COLO668 (cell line): ENCODE measurements at regions not wholly inside any gene's neighbourhood (a gene's known extent, or its start where the extent isn't known, plus 50 kb on each side); places are given as distances from the start of the nearest gene placed in this dataset.
"Not testable (repeated sequence)": the region's sequence is repeated elsewhere in the genome, so short reads cannot be mapped to it uniquely, and the experiment has no call there.

ENCODE experiments used
- DNase-seq: peaks from one replicate; lab custom pipeline; 2025; ENCODE audit not compliant: unreplicated experiment; lab: John Stamatoyannopoulos, UW

DNA sequence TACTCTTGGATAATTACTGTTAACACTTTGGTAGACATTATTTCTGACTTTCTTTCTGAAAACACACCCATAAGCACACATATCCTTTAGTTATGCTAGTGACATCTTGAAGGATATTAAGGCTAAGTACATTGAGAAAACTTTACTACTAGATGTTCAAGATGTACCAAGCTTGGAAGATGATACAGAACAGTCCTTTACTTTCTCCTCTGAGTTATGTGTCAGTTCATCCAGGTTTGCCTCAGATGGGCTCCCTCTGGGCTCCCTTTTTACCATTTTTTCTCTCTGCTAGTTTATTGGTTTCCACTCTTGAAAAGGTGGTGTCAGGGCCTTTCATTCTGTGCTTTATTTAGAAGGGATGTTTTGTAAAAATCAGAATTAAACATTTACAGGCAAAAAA is 172.3 kb downstream of the S1PR1 start:
- no peak for DNase-seq

DNA sequence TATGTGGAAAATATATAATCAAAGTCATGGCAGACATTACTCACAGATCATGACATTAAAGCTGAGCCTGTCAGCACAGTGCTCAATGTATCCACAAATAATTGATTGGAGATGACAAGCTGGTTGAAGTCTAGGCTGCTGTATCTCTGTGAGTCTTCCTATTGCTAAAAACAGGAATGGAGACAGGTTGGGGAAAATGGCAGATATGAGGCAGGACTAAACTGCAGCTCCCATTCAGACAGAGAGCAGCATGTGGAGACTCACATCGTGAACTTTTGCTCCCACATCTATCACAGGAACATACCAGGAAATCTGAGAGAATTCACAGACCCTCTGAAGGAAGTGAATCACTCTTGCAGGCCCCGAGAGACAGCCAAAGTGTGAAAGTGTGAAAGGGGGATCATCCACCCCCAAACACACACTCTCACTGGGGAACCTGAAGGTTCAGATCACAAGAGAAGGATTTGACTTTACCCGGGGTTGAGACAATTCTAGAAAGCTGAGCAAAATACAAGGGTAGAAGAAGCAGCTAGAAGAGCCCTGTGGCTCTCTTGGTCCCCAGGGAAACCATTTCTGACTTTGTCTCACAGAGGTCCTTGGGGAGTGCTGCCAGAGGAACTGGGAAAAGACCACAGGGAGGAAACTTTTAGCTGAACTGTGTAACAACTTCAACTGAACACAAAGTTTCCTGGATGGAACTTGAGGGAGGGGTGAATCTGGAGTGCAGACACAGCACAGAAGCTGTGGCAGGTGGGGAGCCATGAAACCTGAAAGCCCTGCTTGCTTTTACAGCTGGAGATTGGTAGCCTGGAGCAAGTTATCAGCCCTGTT is 173.4 kb downstream of the S1PR1 start:
- no peak for DNase-seq

DNA sequence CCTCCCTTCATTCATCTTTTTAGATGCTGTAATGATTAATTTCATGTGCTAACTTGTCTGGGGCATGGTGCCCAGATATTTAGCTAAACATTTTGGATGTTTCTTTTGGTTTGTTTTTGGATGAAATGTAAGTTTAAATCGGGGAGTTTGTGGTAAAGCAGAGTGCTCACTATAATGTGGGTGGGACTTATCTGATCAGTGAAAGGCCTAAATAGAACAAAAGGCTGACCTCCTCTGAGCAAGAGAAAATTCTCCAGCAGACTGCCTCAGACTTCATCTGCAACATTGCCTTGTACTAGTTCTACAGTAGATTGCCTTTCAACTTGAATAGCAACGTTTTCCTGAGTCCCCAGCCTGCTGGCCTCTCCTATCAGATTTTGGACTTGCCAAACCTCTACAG is 183.6 kb downstream of the S1PR1 start:
- no peak for DNase-seq

DNA sequence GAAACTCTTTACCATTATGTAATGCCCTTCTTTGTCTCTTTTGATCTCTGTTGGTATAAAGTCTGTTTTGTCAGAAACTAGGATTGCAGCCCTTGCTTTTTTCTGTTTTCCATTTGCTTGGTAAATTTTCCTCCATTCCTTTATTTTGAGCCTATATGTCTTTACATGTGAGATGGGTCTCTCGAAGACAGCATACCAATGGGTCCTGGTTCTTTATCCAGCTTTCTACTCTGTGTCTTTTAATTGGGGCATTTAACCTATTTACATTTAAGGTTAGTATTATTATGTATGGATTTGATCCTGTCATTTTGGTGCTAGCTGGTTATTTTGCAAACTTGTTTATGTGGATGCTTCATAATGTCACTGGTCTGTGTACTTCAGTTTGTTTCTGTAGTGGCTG is 191.3 kb downstream of the S1PR1 start:
- not testable (repeated sequence) for DNase-seq

DNA sequence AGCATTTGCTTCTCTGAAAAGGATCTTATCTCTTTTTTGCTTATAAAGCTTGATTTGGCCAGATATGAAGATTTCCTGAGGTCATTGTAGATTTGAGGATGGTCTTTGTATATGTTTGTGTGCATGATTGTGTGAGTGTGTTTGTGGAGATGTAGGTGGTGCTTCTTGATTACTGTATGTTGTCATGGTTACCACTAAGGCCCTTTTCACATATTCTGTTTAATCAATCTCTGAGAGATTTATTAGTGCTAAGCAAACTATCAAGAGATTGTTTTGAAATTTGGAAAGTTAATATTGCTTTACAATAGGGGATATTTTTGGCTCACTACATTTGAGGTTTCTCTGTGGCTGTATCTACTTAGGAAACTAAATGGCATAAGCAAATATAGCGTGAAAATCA is 191.7 kb downstream of the S1PR1 start:
- no peak for DNase-seq

DNA sequence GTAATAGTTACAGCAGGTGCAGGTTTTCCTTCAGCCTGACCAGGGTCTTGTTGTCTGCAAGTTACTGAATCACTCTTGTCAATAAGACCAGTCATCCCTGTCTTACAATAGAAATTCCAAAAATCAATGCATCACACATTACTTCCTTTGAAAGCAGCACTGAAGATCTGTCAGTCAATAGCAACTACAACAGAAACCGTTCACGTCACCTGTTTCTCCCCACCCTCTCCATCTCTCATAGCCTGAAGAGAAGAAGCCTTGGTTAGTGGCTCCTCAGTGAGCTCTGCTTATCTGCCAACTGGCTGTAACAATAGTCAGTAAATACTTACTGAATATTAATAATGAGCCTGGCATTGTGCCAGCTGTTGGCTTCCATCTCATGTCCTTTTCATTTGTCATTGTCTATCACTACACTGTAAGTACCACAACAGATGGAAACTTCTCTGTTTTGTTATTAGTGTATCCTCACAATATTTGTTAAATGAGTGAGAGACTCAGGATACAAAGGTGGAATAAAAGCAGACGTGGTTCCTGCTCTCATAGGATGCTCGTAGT is 195.2 kb downstream of the S1PR1 start:
- no peak for DNase-seq

DNA sequence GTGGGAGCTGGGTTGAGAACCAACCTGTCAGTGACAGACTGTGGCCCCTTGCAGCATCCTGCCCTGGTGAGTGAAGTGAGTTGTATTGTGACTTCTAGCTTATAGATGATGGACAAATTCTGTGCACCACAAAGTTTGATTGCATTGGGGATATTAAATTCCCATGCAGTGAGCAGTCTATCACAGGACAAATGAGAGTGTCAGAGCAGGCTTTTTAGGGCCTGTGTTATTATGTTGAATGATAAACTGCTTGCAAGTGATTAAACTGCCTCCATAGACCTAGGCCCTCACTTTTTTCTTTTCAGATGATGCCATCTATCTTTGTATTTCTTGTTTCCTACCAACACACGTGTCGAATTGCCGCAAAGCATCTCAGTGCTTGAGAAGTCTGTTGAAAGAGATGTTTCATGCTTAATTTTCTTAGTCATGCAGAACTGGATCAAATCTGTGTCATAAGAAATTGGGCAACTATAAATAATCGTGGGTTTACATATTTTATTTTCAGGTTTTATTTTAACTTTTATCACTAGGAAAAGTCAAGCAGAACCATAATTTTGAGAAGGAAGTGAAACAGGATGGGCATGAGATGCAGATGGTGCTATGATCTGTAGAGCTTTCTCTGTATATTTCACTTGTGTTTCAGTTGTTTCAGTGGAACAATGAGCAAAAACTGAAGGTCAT is 199.2 kb downstream of the S1PR1 start:
- no peak for DNase-seq

DNA sequence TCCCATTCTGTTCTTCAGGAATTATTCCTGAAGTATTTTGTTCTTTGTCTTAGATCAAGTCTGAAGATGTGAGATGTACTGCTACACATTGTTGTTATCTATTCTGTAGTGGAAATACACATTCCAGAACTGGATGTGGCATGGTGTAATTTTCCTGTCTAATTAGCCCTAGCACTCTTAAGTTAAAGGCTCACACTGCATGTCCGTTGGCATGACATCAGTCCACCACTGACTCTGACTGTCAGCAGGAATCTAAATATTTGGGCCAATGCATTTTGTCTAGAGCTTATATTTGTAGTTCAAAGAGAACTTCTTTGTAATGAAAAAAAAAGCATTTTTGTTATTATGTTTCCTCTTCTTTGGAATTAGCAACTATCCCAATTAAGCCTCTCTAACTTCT is 201.0 kb downstream of the S1PR1 start:
- no peak for DNase-seq

DNA sequence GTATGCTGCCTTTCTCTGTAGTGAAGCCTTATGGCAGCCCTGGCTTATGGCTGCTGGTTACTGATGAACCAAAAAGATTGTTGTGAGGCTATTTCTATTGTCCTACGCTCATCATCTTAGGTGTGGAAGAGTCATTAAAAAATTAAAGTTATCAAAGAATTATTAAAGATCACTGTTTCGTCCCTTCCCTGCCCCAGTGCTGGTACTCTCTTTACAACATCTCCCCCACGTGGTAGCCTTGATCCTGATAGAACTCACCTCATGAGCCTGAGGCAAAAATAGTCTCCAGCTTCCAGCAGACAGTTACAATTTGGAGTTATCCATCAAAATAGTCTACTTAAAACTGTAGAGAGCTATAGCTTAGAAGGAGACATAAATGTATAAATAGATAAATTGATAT is 201.5 kb downstream of the S1PR1 start:
- DNase-seq: no peak

DNA sequence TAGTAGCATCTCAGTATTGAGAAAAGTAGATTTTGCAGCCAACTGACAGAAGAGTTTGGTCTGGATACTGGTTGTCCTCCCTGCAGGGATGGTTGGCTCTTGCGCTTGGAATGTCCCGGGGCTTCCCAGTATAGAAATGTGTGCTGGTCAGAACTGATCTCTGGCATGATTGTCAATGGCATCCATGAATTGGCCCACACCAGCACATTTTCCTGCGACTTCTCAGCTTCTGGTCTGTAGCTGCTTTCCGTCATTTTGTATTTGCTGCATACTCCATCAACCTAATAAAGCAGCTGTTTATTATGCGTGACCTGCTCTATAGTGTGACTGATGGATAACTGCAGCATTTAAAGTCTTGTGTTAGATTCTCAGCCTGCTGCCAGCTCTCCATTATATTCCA is 203.7 kb downstream of the S1PR1 start:
- DNase-seq: no peak

DNA sequence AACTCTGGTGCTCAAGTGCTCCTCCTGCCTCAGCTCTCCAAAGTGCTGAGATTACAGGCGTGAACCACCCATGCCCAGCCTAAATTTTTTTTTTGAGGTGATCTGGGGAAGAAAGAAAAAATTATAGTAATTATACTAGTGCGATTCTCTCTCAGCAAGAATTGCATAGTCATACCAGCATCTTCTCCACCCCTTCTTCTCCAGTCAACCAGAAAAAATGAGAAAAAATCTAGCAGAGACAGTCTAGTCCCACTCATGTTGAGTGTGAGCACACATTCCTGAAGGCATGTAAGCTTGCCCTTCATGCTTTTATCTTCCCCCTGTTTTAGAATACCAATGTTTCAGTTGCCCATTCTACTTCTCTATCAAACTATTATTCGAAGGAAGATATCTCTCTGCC is 207.6 kb downstream of the S1PR1 start:
- no peak for DNase-seq

DNA sequence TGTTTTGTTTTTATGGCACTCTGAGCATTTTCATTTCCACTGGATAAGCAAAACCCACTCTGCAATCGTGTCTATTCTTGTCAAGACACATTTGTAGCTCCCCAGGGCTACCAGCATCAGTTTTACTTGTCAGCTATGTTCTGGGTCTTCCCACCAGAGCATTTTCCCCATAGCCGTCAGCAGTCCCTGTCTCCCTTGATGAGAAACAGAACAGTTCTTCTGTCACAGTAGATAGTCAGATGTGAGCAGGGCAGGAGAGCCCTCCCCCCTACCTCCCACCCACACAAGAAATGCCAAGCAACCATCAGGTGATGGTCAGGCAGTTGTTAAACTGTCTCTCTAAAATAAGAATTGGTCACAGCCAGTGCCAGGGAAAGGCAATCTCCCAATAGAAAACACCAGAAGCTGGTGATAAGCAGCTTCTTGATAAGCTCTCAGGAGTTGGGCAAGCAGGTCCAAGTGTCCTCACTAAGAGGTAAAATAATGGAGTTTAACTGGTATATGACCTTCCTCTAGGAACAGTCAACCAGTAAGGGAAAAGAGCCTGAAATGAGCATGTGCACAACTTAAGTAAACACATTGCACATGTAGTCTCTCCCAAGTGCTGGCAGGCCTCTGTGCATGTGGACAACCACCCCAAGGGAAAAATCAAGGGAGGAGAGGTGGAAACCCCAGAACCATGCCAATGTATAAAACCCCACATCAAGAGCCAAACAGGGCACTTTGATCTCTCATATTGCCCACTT is 208.2 kb downstream of the S1PR1 start:
- DNase-seq: no peak

DNA sequence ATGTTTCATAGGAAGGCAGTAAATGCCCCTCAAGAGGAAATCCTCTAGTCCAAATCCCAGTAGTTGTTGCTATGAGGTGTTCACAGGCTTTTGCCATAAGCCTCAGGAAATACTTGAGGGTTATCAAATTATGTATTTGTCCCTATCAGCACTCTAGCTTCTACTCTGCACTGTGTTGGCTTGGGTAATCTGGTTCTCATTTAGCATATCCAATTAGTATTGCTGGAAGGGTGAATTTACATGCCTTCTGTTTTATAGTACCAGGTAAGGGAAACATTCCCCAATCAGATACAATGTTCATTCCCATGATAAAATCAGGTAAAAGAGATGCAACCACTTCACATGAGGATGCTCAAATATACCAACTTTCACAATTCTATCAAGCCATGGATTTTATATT is 211.2 kb downstream of the S1PR1 start:
- DNase-seq: no peak

DNA sequence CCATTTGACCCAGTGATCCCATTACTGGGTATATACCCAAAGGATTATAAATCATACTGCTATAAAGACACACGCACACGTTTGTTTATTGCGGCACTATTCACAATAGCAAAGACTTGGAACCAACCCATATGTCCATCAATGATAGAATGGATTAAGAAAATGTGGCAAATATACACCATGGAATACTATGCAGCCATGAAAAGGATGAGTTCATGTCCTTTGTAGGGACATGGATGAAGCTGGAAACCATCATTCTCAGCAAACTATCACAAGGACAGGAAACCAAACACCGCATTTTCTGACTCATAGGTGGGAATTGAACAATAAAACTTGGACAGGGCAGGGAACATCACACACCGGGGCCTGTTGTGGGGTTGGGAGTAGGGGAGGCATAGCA is 213.9 kb downstream of the S1PR1 start:
- DNase-seq: not testable (repeated sequence)

DNA sequence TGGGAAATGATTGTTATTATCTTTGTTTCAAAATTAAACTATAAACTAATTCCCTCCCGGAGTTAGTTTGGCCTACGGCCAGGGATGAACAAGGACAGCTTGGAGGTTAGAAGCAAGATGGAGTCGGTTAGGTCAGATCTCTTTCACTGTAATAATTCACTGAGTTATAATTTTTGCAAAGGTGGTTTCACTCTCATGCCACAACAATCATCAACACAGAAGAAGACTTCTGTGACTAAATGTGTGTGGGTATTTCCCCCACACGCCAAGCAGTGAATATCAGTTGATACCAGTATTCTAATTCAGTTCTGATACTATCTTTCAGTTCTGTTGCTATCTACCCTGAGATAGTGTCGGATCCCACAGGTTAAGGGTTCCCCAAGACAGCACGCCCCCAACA is 215.1 kb downstream of the S1PR1 start:
- DNase-seq: no peak

DNA sequence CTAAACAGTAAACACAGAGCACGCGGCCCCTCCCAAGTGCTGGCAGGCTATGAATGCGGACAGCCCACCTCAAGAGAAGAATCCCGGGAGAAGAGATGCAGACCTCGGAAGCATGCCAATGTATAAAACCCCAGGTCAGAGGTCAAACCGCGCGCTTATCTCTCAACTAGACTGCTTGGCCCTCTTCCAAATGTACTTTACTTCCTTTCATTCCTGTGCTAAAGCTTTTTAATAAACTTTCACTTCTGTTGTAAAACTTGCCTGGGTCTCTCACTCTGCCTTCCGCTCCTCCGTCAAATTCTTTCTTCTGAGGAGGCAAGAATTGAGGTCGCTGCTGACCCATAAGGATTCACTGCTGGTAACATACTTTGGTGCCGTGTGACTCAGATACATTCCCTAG is 216.0 kb downstream of the S1PR1 start:
- DNase-seq: no peak

DNA sequence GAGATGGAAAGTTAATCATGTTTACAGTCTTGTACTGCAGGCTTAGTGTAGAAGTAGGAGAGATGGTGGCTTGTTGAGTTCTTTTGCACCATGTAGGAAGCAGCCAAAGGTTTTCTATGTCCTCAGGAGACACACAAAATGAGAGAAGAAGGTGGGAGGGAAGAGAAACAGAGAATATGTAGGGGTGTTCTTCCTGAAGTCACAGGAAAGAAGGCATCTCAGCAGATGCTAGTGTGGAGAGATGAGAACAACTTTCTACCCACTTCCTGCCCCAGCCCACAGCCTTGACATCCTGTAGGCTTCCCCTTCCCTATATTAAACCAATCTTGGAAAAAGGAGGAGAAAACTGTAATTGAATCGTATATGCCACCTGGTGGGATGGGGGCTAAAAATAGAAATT is 217.0 kb downstream of the S1PR1 start:
- no peak for DNase-seq

DNA sequence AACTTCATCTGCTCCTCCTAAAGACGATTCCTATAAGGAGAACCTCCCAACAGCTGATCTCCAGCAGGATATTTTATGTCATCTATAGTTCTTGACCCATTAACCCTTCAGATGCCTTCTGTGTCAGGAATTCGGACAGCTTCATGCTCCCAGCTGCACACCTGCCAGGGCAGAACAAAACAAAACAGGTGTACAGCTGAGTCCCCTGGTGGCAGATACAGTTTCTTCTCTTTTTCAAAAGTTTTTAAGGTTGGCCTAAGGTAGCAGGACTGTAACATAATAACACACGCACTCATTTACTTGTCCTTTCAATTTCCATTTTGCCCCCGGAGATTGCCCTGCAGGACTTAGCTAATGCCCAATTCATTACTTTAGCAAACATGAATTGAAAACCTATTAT is 218.3 kb downstream of the S1PR1 start:
- no peak for DNase-seq

DNA sequence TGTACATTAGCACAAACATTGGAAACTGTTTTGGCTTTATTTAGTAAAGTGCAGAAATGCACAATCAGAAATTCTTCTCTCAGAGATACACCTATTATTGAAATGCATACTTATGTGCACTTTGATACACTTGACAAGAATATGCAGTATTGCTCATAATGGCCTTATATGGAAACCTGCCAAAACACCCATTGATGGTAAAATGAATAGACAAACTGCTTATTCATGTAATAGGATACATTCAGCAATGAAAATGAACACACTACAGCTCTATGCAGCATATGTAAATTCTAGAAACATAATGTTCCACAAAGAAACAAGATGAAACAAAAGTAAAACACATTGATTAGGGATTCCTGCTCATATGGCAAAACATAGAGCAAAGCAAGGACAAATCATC is 223.9 kb downstream of the S1PR1 start:
- no peak for DNase-seq

DNA sequence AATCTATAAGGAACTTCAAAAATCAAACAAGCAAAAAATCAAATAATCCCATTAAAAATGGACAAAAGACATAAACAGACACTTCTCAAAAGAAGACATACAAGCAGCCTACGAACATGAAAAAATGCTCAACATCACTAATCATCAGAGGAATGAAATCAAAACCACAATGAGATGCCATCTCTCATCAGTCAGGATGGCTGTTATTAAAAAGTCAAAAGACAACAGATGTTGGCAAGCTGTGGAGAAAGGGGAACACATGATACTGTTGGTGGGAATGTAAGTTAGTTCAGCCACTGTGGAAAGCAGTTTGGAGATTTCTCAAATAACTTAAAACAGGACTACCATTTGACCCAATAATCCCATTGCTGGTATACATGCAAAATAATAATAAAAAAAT is 226.4 kb downstream of the S1PR1 start:
- DNase-seq: no peak

DNA sequence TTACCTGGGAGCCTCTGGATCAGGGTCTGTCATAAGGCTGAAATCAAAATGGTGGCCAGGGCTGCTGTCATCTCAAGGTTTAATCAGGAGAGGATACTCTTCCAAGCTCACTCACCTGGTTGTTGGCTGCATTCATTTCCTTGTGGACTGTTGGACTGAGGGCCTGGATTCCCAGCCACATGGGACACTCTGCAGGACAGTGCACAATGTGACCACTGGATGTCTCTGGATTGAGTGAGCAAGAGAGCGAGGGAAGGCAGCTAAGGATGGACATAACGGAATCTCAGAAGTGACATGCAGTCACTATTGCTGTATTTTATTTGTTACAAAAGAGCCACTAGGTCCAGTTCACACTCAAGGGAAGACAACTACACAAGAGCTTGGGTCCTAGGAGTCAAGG is 229.1 kb downstream of the S1PR1 start:
- DNase-seq: no peak
